ENCODE measurements at regions not wholly inside any gene's neighbourhood (a gene's known extent, or its start where the extent isn't known, plus 50 kb on each side); places are given as distances from the start of the nearest gene placed in this dataset.

- H3K36me3 ChIP-seq (ENCODE audit: insufficient read depth, low read length) = no peaks in the 10 kb centered on the region
- no peaks in the 10 kb centered on the region for H3K9me3 ChIP-seq (ENCODE audit: insufficient read depth, low read depth, low read length)
- TF ChIP-seq EZH2phosphoT487 (IDR thresholded peaks at IDR 0.05; ENCODE audit: borderline replicate concordance) = no peak
- no peak for TF ChIP-seq CTCF (conservative IDR thresholded peaks at IDR 0.05; ENCODE audit: low read length)
- H3K4me1 ChIP-seq (ENCODE audit: insufficient read depth, low read length, poor library complexity, severe bottlenecking) = no peaks in the 10 kb centered on the region
- H3K27me3 ChIP-seq (ENCODE audit: insufficient read depth, low read length, poor library complexity, severe bottlenecking) = no peaks in the 10 kb centered on the region
- H3K4me2 ChIP-seq (ENCODE audit: low read depth, low read length, poor library complexity, severe bottlenecking) = no peak overlapping the region
- no peak overlapping the region for H3K9ac ChIP-seq (ENCODE audit: low read depth, low read length, poor library complexity, severe bottlenecking)
- no peak overlapping the region for H2AFZ ChIP-seq (ENCODE audit: low read length)
- H3K9me2 ChIP-seq (replicated peaks; ENCODE audit: low read depth, low read length) = no peaks in the 10 kb centered on the region
- no peaks in the 10 kb centered on the region for H3F3A ChIP-seq (ENCODE audit: low read depth)
- no peaks in the 10 kb centered on the region for H3K79me2 ChIP-seq (ENCODE audit: insufficient read depth, low read length)
- H3K4me3 ChIP-seq (ENCODE audit: low read length, poor library complexity, severe bottlenecking) = no peak overlapping the region
- H4K20me1 ChIP-seq (ENCODE audit: insufficient read depth, low read length, poor library complexity, severe bottlenecking) = no peaks in the 10 kb centered on the region
These were observed 385.9 kb downstream of the ANXA1 start for GRCh38 chr9:73537561-73537960.

GRCh38 chr9:73539881-73540390, 388.3 kb downstream of the ANXA1 start:
- Histone ChIP-seq H3K36me3 (ENCODE audit: insufficient read depth, low read length) (no peaks in the 10 kb centered on the region), H3K4me1 (ENCODE audit: insufficient read depth, low read length, poor library complexity, severe bottlenecking) (no peaks in the 10 kb centered on the region), H3K4me3 (ENCODE audit: low read length, poor library complexity, severe bottlenecking) (no peak overlapping the region), H3F3A (ENCODE audit: low read depth) (no peaks in the 10 kb centered on the region), H2AFZ (ENCODE audit: low read length) (no peak overlapping the region), H3K79me2 (ENCODE audit: insufficient read depth, low read length) (no peaks in the 10 kb centered on the region), H3K9ac (ENCODE audit: low read depth, low read length, poor library complexity, severe bottlenecking) (no peak overlapping the region), H3K4me2 (ENCODE audit: low read depth, low read length, poor library complexity, severe bottlenecking) (no peak overlapping the region), H4K20me1 (ENCODE audit: insufficient read depth, low read length, poor library complexity, severe bottlenecking) (no peaks in the 10 kb centered on the region), H3K27me3 (ENCODE audit: insufficient read depth, low read length, poor library complexity, severe bottlenecking) (no peaks in the 10 kb centered on the region), H3K9me3 (ENCODE audit: insufficient read depth, low read depth, low read length) (no peaks in the 10 kb centered on the region), H3K9me2 (replicated peaks; ENCODE audit: low read depth, low read length) (no peaks in the 10 kb centered on the region)
- TF ChIP-seq EZH2phosphoT487 (IDR thresholded peaks at IDR 0.05; ENCODE audit: borderline replicate concordance) = no peak
- no peak for TF ChIP-seq CTCF (conservative IDR thresholded peaks at IDR 0.05; ENCODE audit: low read length)

GRCh38 chr9:73541923-73542322, 390.3 kb downstream of the ANXA1 start:
- Histone ChIP-seq H3K9ac (ENCODE audit: low read depth, low read length, poor library complexity, severe bottlenecking) (no peak overlapping the region), H3K4me1 (ENCODE audit: insufficient read depth, low read length, poor library complexity, severe bottlenecking) (no peaks in the 10 kb centered on the region), H3K4me3 (ENCODE audit: low read length, poor library complexity, severe bottlenecking) (no peak overlapping the region), H3F3A (ENCODE audit: low read depth) (no peaks in the 10 kb centered on the region), H3K27me3 (ENCODE audit: insufficient read depth, low read length, poor library complexity, severe bottlenecking) (no peaks in the 10 kb centered on the region), H3K4me2 (ENCODE audit: low read depth, low read length, poor library complexity, severe bottlenecking) (no peak overlapping the region), H3K9me2 (replicated peaks; ENCODE audit: low read depth, low read length) (no peaks in the 10 kb centered on the region), H3K79me2 (ENCODE audit: insufficient read depth, low read length) (no peaks in the 10 kb centered on the region), H2AFZ (ENCODE audit: low read length) (no peak overlapping the region), H3K9me3 (ENCODE audit: insufficient read depth, low read depth, low read length) (no peaks in the 10 kb centered on the region), H3K36me3 (ENCODE audit: insufficient read depth, low read length) (no peaks in the 10 kb centered on the region), H4K20me1 (ENCODE audit: insufficient read depth, low read length, poor library complexity, severe bottlenecking) (no peaks in the 10 kb centered on the region)
- no peak for TF ChIP-seq CTCF (conservative IDR thresholded peaks at IDR 0.05; ENCODE audit: low read length)
- TF ChIP-seq EZH2phosphoT487 (IDR thresholded peaks at IDR 0.05; ENCODE audit: borderline replicate concordance) = no peak

Measured in Loucy (cell line).